22Rv1 (cell line): ENCODE measurements at regions not wholly inside any gene's neighbourhood (a gene's known extent, or its start where the extent isn't known, plus 50 kb on each side); places are given as distances from the start of the nearest gene placed in this dataset.

Experiments used
- H3K27ac ChIP-seq: fragments of 450-650 bp; 2 replicates; pipeline ENCODE4 v1.5.1; 2017
- ZFX ChIP-seq: fragments of 450-650 bp; IDR thresholded peaks from 2 replicates; pipeline ENCODE4 v1.6.1; 2017; ENCODE audit warnings: antibody characterized with exemption, borderline replicate concordance
- TF ChIP-seq, protein P1 (sequence below): fragments of 450-650 bp; IDR thresholded peaks from 2 replicates; pipeline ENCODE4 v1.5.1; 2017; ENCODE audit warnings: mild to moderate bottlenecking

GRCh38 chr3:181824961-181825360 lies 113.2 kb downstream of the SOX2 start:
- TF ChIP-seq, protein P1, sequence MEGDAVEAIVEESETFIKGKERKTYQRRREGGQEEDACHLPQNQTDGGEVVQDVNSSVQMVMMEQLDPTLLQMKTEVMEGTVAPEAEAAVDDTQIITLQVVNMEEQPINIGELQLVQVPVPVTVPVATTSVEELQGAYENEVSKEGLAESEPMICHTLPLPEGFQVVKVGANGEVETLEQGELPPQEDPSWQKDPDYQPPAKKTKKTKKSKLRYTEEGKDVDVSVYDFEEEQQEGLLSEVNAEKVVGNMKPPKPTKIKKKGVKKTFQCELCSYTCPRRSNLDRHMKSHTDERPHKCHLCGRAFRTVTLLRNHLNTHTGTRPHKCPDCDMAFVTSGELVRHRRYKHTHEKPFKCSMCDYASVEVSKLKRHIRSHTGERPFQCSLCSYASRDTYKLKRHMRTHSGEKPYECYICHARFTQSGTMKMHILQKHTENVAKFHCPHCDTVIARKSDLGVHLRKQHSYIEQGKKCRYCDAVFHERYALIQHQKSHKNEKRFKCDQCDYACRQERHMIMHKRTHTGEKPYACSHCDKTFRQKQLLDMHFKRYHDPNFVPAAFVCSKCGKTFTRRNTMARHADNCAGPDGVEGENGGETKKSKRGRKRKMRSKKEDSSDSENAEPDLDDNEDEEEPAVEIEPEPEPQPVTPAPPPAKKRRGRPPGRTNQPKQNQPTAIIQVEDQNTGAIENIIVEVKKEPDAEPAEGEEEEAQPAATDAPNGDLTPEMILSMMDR, result no peak
- TF ChIP-seq ZFX, result no peak
- H3K27ac ChIP-seq, result no peak overlapping the region

- peak overlapping the region; percentile 10; the same call in 1 of the 2 replicates for H3K27ac ChIP-seq
- TF ChIP-seq, protein P1, result no peak
- no peak for TF ChIP-seq ZFX
Observed at GRCh38 chr3:181839039-181839915, 127.6 kb downstream of the SOX2 start.

DNA sequence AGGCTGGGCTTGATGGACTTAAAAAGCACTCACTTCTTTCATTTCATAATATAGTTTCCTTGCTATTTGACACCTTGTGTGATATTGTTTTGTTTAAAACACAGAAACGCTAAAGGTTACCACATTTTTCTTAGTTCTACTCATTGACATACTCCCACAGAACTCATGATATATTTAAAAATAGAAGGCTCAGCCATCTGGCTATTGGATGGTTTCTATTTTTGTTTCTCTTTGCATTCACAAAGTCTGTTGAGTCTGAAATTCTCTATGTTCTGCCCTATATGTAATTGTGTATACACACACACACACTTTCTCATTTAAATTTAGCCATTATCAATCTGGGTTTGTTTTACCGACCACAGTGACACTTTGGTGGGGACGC lies 128.2 kb downstream of the SOX2 start:
- no peak overlapping the region for H3K27ac ChIP-seq
- TF ChIP-seq ZFX, result no peak
- TF ChIP-seq, protein P1, result no peak

- H3K27ac ChIP-seq, result no peak overlapping the region
- TF ChIP-seq, protein P1, result no peak
- TF ChIP-seq ZFX, result no peak
Observed at GRCh38 chr3:181844211-181844610, 132.5 kb downstream of the SOX2 start.

DNA sequence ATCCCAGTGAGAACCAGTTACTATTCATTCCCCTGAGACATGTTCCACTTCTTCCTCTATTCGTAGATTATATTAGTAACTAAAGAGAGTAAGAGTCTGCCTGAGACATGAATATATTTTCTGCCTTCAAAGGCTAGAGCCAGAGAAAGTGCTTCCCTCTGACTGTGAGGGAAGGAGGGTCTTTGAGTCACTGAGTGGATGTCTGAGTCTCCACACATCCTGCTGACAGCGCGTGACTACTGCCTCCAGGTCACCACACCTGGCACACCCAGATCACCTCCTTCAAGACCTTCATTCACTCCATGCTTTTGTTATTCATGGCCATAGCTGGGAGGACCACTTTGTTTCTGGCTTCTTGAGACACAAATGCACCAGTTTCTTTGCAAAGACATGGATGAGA lies 135.6 kb downstream of the SOX2 start:
- TF ChIP-seq, protein P1, result no peak
- no peak for TF ChIP-seq ZFX
- H3K27ac ChIP-seq, result no peak overlapping the region

DNA sequence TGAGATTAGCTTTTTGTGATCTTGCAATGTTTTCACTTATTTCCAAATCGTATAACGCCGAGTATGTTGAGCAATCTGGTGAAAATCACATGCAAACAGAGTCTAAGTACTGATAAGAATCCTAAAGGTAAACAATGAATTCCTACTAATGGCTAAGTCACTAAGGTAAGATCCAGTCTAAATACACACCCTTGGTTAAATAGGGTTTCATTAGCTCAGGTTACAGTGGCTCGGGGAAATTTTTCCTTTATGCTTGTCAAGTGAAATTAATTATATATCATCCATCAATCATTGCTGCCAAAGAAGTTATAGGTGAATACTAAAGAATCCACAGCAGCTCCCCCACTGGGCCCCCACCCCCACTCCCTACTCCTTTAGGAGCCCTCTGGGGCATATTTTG lies 139.3 kb downstream of the SOX2 start:
- TF ChIP-seq, protein P1, result no peak
- TF ChIP-seq ZFX, result no peak
- peak overlapping the region; percentile 24 for H3K27ac ChIP-seq

DNA sequence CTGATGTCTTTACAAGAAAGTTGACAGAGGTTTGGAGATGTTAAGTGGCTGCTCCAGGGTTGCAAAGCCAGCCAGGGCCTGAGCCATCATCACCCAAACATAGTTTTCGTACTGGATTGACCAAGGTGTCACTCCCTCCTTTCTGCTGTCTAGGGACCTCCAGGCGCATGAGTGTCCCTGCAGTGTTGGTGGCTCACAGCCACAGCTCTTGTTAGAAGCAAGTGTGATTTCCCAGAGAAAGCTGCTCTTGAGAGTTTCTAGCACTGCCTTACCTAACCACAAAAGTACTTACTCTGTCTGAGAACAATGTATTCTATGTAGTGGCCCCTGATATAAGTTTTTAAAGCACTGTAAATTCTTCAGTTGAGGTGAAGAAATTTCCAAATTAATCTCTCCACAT lies 144.1 kb downstream of the SOX2 start:
- TF ChIP-seq, protein P1, result no peak
- TF ChIP-seq ZFX, result no peak

More for the DNA sequence above, 144.1 kb downstream of the SOX2 start:
- no peak overlapping the region for H3K27ac ChIP-seq
